Mucosa of stomach (tissue), 1 donor: ENCODE measurements at regions not wholly inside any gene's neighbourhood (a gene's known extent, or its start where the extent isn't known, plus 50 kb on each side); places are given as distances from the start of the nearest gene placed in this dataset.
"Not testable (repeated sequence)": the region's sequence is repeated elsewhere in the genome, so short reads cannot be mapped to it uniquely, and the experiment has no call there.

ENCODE experiments used
- H3K27me3 ChIP-seq: one replicate; pipeline ENCODE4 v1.7.0; 2013; ENCODE audit warnings: mild to moderate bottlenecking, low read length; ENCODE audit not compliant: control insufficient read depth, insufficient read depth
- H3K36me3 ChIP-seq: one replicate; pipeline ENCODE4 v1.7.0; 2013; ENCODE audit warnings: low read length; ENCODE audit not compliant: control insufficient read depth, insufficient read depth
- H3K4me1 ChIP-seq: one replicate; pipeline ENCODE4 v1.7.0; 2013; ENCODE audit warnings: mild to moderate bottlenecking, low read length; ENCODE audit not compliant: control insufficient read depth, insufficient read depth
- H3K4me3 ChIP-seq: one replicate; pipeline ENCODE4 v1.7.0; 2013; ENCODE audit warnings: low read length
- H3K9ac ChIP-seq: one replicate; pipeline ENCODE4 v1.7.0; 2013; ENCODE audit warnings: mild to moderate bottlenecking, low read length, moderate library complexity
- H3K9me3 ChIP-seq: one replicate; pipeline ENCODE4 v1.7.0; 2013; ENCODE audit warnings: mild to moderate bottlenecking, low read length, moderate library complexity; ENCODE audit not compliant: control insufficient read depth
- donor health status: Pancreatic carcinoma.

- Histone ChIP-seq H3K9ac (no peak overlapping the region), H3K9me3 (no peaks in the 10 kb centered on the region), H3K27me3 (no peaks in the 10 kb centered on the region), H3K4me1 (no peaks in the 10 kb centered on the region), H3K4me3 (no peak overlapping the region), H3K36me3 (no peaks in the 10 kb centered on the region)
These were observed 55.3 kb upstream of the SERPINE2 start for GRCh38 chr2:224094413-224094812.

GRCh38 chr2:224091671-224092070, 52.6 kb upstream of the SERPINE2 start:
- not testable (repeated sequence) for H3K9ac ChIP-seq, H3K36me3 ChIP-seq, H3K27me3 ChIP-seq, H3K9me3 ChIP-seq, H3K4me3 ChIP-seq, H3K4me1 ChIP-seq

DNA sequence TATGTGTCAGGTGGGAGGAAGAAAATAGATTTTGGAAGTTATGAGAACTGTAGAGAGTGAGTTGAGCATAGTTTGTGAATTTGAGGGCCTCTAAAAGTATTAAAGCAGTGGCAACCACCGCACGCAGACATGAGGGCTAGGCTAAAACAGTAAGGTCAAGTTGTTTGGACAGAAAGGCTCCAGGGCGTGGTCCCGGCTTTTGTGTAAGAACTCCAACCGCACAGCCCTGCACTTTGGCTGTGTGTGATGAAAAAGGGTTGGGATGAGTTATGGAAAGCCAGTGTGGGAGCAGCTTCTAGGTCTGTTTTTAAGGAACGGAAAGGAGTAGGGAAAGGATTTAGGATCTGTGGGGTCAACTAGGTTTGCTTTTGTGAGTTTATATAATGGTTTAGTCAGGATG, 50.5 kb upstream of the SERPINE2 start:
- not testable (repeated sequence) for H3K27me3 ChIP-seq, H3K9ac ChIP-seq, H3K36me3 ChIP-seq, H3K4me1 ChIP-seq, H3K4me3 ChIP-seq, H3K9me3 ChIP-seq
